Fibroblast of mammary gland (primary cell): ENCODE measurements at regions not wholly inside any gene's neighbourhood (a gene's known extent, or its start where the extent isn't known, plus 50 kb on each side); places are given as distances from the start of the nearest gene placed in this dataset.
"Not testable (repeated sequence)": the region's sequence is repeated elsewhere in the genome, so short reads cannot be mapped to it uniquely, and the experiment has no call there.

Experiments used
- DNase-seq: peaks from one replicate; pipeline ENCODE4 v3.0.0-alpha.2; 2010; ENCODE audit warnings: low read depth
- H3K4me3 ChIP-seq: 2 replicates; pipeline ENCODE4 v1.5.1; 2011; ENCODE audit warnings: low read depth, mild to moderate bottlenecking, low read length, moderate library complexity; ENCODE audit not compliant: control insufficient read depth
- CTCF ChIP-seq: conservative IDR thresholded peaks from 2 replicates; pipeline ENCODE4 v1.5.1; 2011; ENCODE audit warnings: low read depth, low read length, inconsistent platforms; ENCODE audit not compliant: control insufficient read depth, insufficient read depth

GRCh38 chr5:104903941-104904340 is 1341.4 kb upstream of the NUDT12 start:
- H3K4me3 ChIP-seq = no peak overlapping the region
- no peak for DNase-seq
- TF ChIP-seq CTCF = no peak

- no peak for DNase-seq
- no peak overlapping the region for H3K4me3 ChIP-seq
- TF ChIP-seq CTCF = no peak
These were observed 1329.0 kb upstream of the NUDT12 start for GRCh38 chr5:104891596-104891995.

GRCh38 chr5:104890767-104891166 is 1328.2 kb upstream of the NUDT12 start:
- no peak overlapping the region for H3K4me3 ChIP-seq
- TF ChIP-seq CTCF = no peak

GRCh38 chr5:104859437-104859836 is 1296.8 kb upstream of the NUDT12 start:
- no peak for DNase-seq
- H3K4me3 ChIP-seq = no peak overlapping the region
- TF ChIP-seq CTCF = no peak

More at GRCh38 chr5:104890767-104891166, 1328.2 kb upstream of the NUDT12 start:
- no peak for DNase-seq

- not testable (repeated sequence) for H3K4me3 ChIP-seq, DNase-seq
These were observed 1289.5 kb upstream of the NUDT12 start for GRCh38 chr5:104852099-104852498.

GRCh38 chr5:104845541-104845940 is 1283.0 kb upstream of the NUDT12 start:
- no peak for DNase-seq
- no peak for TF ChIP-seq CTCF
- no peak overlapping the region for H3K4me3 ChIP-seq

- DNase-seq = no peak
- H3K4me3 ChIP-seq = no peak overlapping the region
- TF ChIP-seq CTCF = no peak
These were observed 1281.2 kb upstream of the NUDT12 start for GRCh38 chr5:104843822-104844221.

- no peak for DNase-seq
- no peak overlapping the region for H3K4me3 ChIP-seq
- TF ChIP-seq CTCF = no peak
These were observed 1277.7 kb upstream of the NUDT12 start for GRCh38 chr5:104840284-104840683.

GRCh38 chr5:104831515-104831914 is 1268.9 kb upstream of the NUDT12 start:
- DNase-seq, H3K4me3 ChIP-seq: not testable (repeated sequence)
